Lower leg skin (tissue), 4 donors: ENCODE measurements at regions not wholly inside any gene's neighbourhood (a gene's known extent, or its start where the extent isn't known, plus 50 kb on each side); places are given as distances from the start of the nearest gene placed in this dataset.

Experiments
- DNase-seq, 2 donors: peaks; one replicate each; pipeline ENCODE4 v3.0.0-alpha.2; 2019; ENCODE audit warnings: low spot score in 2 of 2
- H3K4me3 ChIP-seq: fragments of 200-600 bp; sonication (generic); 2 replicates; pipeline ENCODE4 v1.5.1; 2017; ENCODE audit warnings: mild to moderate bottlenecking, low read depth; ENCODE audit not compliant: poor library complexity, severe bottlenecking
- POLR2A ChIP-seq, 2 donors: fragments of 450-650 bp; IDR thresholded peaks; one replicate each; pipeline ENCODE4 v1.6.1; 2016 to 2017; ENCODE audit warnings: antibody characterized with exemption in 2 of 2, mild to moderate bottlenecking in 1 of 2, moderate library complexity in 1 of 2
- WGBS, 2 donors: methylation state at CpG; one replicate each; pipeline ENCODE4 v1.1.5; 2018; 5-methylcytosine and 5-hydroxymethylcytosine counted together
- intact Hi-C: fragments of 100-400 bp; cut with DNase I; formaldehyde crosslinking; loops from one replicate; pipeline ENCODE4 v1.15.0; 2023; ENCODE audit warnings: low total_unique reads
- TF ChIP-seq, protein P1 (sequence below), 3 donors: fragments of 450-650 bp; IDR thresholded peaks; one replicate each; pipeline ENCODE4 v1.5.1; 2016; ENCODE audit warnings: antibody characterized with exemption in 3 of 3, mild to moderate bottlenecking in 3 of 3, moderate library complexity in 2 of 3

DNA sequence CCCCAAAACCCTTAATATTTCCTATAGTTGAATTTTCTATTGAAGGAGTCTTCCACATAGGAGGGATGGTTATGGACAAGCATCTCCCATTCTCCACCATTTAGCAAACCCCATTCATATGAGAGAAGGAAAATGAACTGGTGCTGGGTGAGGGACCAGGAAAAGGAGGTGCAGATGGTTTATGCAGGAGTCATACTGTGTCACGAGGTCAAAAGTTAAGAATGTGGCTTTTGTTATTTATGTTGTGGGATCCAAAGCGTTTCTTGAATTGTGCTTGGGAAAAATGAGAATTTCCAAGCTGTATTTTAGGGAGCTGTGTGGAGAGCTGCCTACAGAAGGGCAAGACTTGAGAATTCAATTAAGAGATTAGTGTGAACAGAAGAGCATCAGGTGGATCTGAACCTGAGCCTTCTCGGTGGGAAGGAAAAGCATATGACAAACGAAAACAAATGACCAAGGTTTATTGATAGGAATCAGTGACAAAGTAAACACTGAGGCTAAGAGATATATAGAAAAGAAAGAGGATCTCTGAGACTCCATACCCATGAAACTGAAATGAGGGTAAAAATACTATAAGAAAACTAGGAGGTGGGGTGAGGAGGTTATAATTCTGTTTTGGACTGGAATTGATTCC, 473.3 kb upstream of the NR2F2 start:
- WGBS, 2 donors: 70 to 74% methylated on average over 4 of the region's 4 CpGs
- TF ChIP-seq, protein P1, sequence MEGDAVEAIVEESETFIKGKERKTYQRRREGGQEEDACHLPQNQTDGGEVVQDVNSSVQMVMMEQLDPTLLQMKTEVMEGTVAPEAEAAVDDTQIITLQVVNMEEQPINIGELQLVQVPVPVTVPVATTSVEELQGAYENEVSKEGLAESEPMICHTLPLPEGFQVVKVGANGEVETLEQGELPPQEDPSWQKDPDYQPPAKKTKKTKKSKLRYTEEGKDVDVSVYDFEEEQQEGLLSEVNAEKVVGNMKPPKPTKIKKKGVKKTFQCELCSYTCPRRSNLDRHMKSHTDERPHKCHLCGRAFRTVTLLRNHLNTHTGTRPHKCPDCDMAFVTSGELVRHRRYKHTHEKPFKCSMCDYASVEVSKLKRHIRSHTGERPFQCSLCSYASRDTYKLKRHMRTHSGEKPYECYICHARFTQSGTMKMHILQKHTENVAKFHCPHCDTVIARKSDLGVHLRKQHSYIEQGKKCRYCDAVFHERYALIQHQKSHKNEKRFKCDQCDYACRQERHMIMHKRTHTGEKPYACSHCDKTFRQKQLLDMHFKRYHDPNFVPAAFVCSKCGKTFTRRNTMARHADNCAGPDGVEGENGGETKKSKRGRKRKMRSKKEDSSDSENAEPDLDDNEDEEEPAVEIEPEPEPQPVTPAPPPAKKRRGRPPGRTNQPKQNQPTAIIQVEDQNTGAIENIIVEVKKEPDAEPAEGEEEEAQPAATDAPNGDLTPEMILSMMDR (IDR thresholded peaks at IDR 0.05): no peak
- no peak for TF ChIP-seq POLR2A (IDR thresholded peaks at IDR 0.05)
- DNase-seq: no peak
- no peak overlapping the region for H3K4me3 ChIP-seq
- intact Hi-C loops: no loop called here

DNA sequence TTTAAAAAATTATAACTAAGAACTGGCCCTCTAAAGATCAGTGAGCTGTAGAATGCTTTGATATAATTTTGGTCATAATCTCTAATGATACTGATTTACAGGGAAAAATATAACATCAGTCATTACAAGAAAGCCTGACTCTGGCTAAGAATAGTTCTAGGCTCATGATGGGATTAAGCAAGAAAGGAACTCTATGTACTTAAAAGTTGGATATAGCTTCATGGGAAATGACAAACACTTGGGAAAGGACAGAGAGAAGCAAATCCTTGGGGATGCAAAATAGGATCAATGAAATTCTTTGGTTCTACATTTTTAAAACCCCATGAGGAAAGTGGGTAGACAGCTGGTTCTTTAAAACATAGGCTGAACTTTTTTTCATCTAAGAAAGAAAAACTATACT, 472.7 kb upstream of the NR2F2 start:
- H3K4me3 ChIP-seq: no peak overlapping the region
- TF ChIP-seq POLR2A (IDR thresholded peaks at IDR 0.05): no peak
- TF ChIP-seq, protein P1 (IDR thresholded peaks at IDR 0.05): no peak
- intact Hi-C loops: no loop called here
- no peak for DNase-seq

DNA sequence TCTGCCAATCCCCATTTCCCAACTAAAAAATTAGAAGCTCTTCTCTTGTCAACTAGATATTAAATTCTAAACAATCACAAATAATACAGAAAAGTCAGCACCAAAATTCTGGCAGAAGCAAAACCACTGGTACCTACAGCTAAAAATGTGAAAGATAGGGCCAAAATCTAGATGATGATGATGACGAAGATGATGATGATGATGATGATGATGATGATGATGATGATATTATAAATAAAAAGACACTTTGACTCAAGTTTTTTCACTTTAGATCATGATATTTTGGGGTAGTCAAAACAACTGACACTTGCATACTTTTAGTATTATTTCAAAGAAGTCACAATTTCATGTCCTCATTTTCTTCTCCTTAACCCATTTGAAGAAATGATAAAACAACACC, 470.1 kb upstream of the NR2F2 start:
- H3K4me3 ChIP-seq: no peak overlapping the region
- WGBS, 2 donors: 90 to 100% methylated on average over 1 of the region's 1 CpG
- intact Hi-C loops: no loop called here
- no peak for TF ChIP-seq POLR2A (IDR thresholded peaks at IDR 0.05)
- TF ChIP-seq, protein P1 (IDR thresholded peaks at IDR 0.05): no peak
- DNase-seq: no peak

DNA sequence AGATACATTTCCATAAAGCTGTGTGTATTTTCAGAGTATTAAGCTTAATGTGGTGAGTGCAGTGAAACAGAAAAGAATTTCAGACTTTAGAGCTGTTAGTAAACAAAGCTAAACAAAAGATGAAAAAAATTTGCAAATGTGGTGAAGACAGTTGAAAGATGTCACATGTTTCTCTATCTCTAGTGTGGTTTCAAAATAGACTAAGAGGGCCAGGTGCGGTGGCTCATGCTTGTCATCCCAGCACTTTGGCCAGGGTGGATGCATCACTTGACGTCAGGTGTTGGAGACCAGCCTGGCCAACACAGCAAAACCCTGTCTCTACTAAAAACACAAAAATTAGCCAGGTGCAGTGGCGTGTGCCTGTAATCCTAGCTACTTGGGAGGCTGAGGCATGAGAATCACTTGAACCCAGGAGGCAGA, 466.0 kb upstream of the NR2F2 start:
- DNase-seq: no peak
- WGBS, 2 donors: 81 to 83% methylated on average over 3 of the region's 3 CpGs
- TF ChIP-seq, protein P1 (IDR thresholded peaks at IDR 0.05): no peak
- no peak for TF ChIP-seq POLR2A (IDR thresholded peaks at IDR 0.05)
- intact Hi-C loops: no loop called here
- H3K4me3 ChIP-seq: no peak overlapping the region

DNA sequence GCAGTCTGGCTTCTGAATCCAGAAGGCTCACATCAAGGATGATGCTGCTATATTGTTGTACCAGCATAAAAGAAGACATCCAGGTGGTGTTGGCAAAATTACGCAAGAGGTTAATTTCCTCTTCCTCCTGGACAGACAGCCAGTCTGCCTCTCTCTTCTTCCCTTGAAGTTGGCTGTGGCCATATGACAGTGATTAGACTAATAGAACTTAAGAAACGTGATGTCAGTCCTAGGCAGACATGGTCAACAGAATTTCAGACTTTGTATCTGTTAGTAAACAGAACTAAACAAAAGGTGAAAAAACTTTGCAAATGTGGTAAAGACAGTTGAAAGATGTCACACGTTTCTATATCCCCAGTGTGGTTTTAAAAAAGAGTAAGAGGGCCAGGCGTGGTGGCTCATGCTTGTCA, 465.2 kb upstream of the NR2F2 start:
- no peak overlapping the region for H3K4me3 ChIP-seq
- no peak for TF ChIP-seq POLR2A (IDR thresholded peaks at IDR 0.05)
- TF ChIP-seq, protein P1 (IDR thresholded peaks at IDR 0.05): no peak
- 76 to 79% methylated on average over 4 of the region's 4 CpGs for WGBS, 2 donors
- DNase-seq: no peak
- intact Hi-C loops: no loop called here
